ENCODE measurements at regions not wholly inside any gene's neighbourhood (a gene's known extent, or its start where the extent isn't known, plus 50 kb on each side); places are given as distances from the start of the nearest gene placed in this dataset.

DNA sequence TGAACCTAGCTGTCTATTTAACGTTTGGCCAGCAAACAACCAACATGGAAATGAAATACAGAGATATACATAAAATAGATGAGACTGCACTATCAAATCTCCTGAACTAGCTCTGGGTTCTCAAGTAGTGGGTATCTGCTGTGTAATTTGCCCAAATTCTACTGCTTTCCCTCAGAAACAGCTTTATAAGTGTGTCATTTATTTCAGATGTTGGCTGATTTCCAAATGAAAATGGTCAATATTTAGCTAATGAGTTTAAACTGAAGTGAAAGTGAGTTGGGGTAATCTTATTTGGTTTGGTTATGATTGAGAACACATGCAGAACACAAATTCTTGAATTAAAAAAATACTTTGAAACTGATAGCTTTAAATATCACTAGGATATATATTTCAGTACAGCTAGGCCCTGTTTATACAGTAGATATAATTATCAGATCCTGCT is 601.7 kb upstream of the CXADR start:
- no peak overlapping the region for H3K9ac ChIP-seq (ENCODE audit: low read depth, low read length, poor library complexity)
- no peaks in the 10 kb centered on the region for H3K4me1 ChIP-seq (ENCODE audit: control insufficient read depth in 2 of 2, insufficient read depth in 1 of 2, low read depth in 1 of 2, low read length in 2 of 2)
- no peaks in the 10 kb centered on the region for H3K36me3 ChIP-seq (replicated peaks in 1 of 2; ENCODE audit: control insufficient read depth in 2 of 2, insufficient read depth in 2 of 2, low read length in 2 of 2)
- H3K14ac ChIP-seq (ENCODE audit: low read length) = no peak overlapping the region
- H3K4me3 ChIP-seq (ENCODE audit: low read length in 2 of 2) = no peak overlapping the region
- no peak overlapping the region for H4K8ac ChIP-seq (ENCODE audit: low read depth, low read length)
- no peak overlapping the region for H3K27ac ChIP-seq (replicated peaks; ENCODE audit: low read length)
- WGBS, 2 donors (ENCODE audit: extremely low coverage in 2 of 2, insufficient read length in 2 of 2, insufficient replicate concordance in 1 of 2) = no CpG with 5 or more reads among the region's 1 CpG
- no peak overlapping the region for H4K91ac ChIP-seq (ENCODE audit: low read depth, low read length, poor library complexity)
- H2BK5ac ChIP-seq (ENCODE audit: low read length) = no peak overlapping the region
- no peaks in the 10 kb centered on the region for H3K9me3 ChIP-seq (replicated peaks in 1 of 2; ENCODE audit: control insufficient read depth in 2 of 2, insufficient read depth in 1 of 2, low read depth in 1 of 2, low read length in 2 of 2)
- no peaks in the 10 kb centered on the region for H3K79me1 ChIP-seq (ENCODE audit: low read depth, low read length)
- H3K18ac ChIP-seq (ENCODE audit: low read length) = no peak overlapping the region
- no peak overlapping the region for H3K4ac ChIP-seq (ENCODE audit: low read length)
- no peak overlapping the region for H3K23ac ChIP-seq (ENCODE audit: low read depth, low read length, poor library complexity)
- H2BK15ac ChIP-seq (ENCODE audit: low read length) = no peak overlapping the region
- H3K4me2 ChIP-seq (ENCODE audit: insufficient read depth, low read length, poor library complexity, severe bottlenecking) = no peak overlapping the region
- no peaks in the 10 kb centered on the region for H3K27me3 ChIP-seq (ENCODE audit: control insufficient read depth in 3 of 3, insufficient read depth in 3 of 3, low read depth in 1 of 3, low read length in 3 of 3)
- no peak overlapping the region for H2BK12ac ChIP-seq (ENCODE audit: low read length)
- no peak for DNase-seq (ENCODE audit: low spot score)
- no peak overlapping the region for H2BK120ac ChIP-seq (ENCODE audit: low read depth, low read length)
- H2AFZ ChIP-seq (ENCODE audit: low read length) = no peak overlapping the region
- no peak overlapping the region for H2AK5ac ChIP-seq (ENCODE audit: low read depth, low read length)

DNA sequence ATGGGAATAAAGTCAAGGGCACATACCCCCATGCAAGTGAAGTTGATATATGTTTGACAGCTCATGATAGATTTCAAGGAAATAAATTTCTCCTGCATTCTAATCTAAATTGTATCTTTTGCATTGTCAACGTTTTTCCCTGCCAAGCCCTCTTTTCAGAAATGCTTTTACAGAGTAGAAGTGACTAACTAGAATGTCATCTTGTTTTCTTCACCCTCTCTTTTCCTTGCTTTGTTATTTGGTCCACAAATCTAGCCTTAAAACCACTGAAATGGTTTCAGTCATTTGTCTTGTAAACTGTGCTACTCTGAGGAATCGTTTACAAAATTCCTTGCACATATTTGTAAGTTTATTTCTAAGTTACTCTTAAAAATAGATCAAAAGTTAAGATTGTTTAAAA is 600.8 kb upstream of the CXADR start:
- no peak overlapping the region for H4K8ac ChIP-seq (ENCODE audit: low read depth, low read length)
- no peak overlapping the region for H3K4ac ChIP-seq (ENCODE audit: low read length)
- H3K23ac ChIP-seq (ENCODE audit: low read depth, low read length, poor library complexity) = no peak overlapping the region
- H3K4me3 ChIP-seq (ENCODE audit: low read length in 2 of 2) = no peak overlapping the region
- H4K91ac ChIP-seq (ENCODE audit: low read depth, low read length, poor library complexity) = no peak overlapping the region
- H3K79me1 ChIP-seq (ENCODE audit: low read depth, low read length) = no peaks in the 10 kb centered on the region
- H3K18ac ChIP-seq (ENCODE audit: low read length) = no peak overlapping the region
- DNase-seq (ENCODE audit: low spot score) = no peak
- H3K4me2 ChIP-seq (ENCODE audit: insufficient read depth, low read length, poor library complexity, severe bottlenecking) = no peak overlapping the region
- no peak overlapping the region for H3K14ac ChIP-seq (ENCODE audit: low read length)
- H3K9ac ChIP-seq (ENCODE audit: low read depth, low read length, poor library complexity) = no peak overlapping the region
- no peak overlapping the region for H2AK5ac ChIP-seq (ENCODE audit: low read depth, low read length)
- no peak overlapping the region for H2BK15ac ChIP-seq (ENCODE audit: low read length)
- H2BK120ac ChIP-seq (ENCODE audit: low read depth, low read length) = no peak overlapping the region
- no peaks in the 10 kb centered on the region for H3K36me3 ChIP-seq (replicated peaks in 1 of 2; ENCODE audit: control insufficient read depth in 2 of 2, insufficient read depth in 2 of 2, low read length in 2 of 2)
- H2BK5ac ChIP-seq (ENCODE audit: low read length) = no peak overlapping the region
- H3K9me3 ChIP-seq (replicated peaks in 1 of 2; ENCODE audit: control insufficient read depth in 2 of 2, insufficient read depth in 1 of 2, low read depth in 1 of 2, low read length in 2 of 2) = no peaks in the 10 kb centered on the region
- H3K4me1 ChIP-seq (ENCODE audit: control insufficient read depth in 2 of 2, insufficient read depth in 1 of 2, low read depth in 1 of 2, low read length in 2 of 2) = no peaks in the 10 kb centered on the region
- no peaks in the 10 kb centered on the region for H3K27me3 ChIP-seq (ENCODE audit: control insufficient read depth in 3 of 3, insufficient read depth in 3 of 3, low read depth in 1 of 3, low read length in 3 of 3)
- WGBS, 2 donors (ENCODE audit: extremely low coverage in 2 of 2, insufficient read length in 2 of 2, insufficient replicate concordance in 1 of 2) = no CpG with 5 or more reads among the region's 2 CpGs
- no peak overlapping the region for H3K27ac ChIP-seq (replicated peaks; ENCODE audit: low read length)
- no peak overlapping the region for H2BK12ac ChIP-seq (ENCODE audit: low read length)
- H2AFZ ChIP-seq (ENCODE audit: low read length) = no peak overlapping the region

DNA sequence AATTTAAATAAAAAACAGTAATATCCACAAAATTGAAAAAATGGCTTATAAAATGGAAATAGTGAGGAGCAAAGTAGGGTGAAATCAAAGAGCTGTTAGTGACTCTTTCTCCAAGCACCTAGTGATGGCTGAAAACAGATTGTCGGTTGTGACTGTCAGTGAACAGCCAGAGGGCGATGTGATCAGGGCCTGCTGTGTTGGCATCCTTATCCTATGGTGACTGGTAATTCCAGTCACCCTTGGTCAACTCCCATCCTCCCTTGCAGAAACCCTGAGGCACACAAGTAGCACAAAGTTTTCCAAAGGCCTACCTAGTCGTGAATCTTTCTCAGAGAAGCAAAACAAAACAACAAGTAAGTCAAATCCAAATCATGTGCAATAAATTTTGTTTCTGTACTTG is 599.8 kb upstream of the CXADR start:
- no peak overlapping the region for H3K14ac ChIP-seq (ENCODE audit: low read length)
- no peak overlapping the region for H2AFZ ChIP-seq (ENCODE audit: low read length)
- H2BK15ac ChIP-seq (ENCODE audit: low read length) = no peak overlapping the region
- H2BK120ac ChIP-seq (ENCODE audit: low read depth, low read length) = no peak overlapping the region
- H3K23ac ChIP-seq (ENCODE audit: low read depth, low read length, poor library complexity) = no peak overlapping the region
- H3K79me1 ChIP-seq (ENCODE audit: low read depth, low read length) = no peaks in the 10 kb centered on the region
- no peak overlapping the region for H3K4me3 ChIP-seq (ENCODE audit: low read length in 2 of 2)
- H4K91ac ChIP-seq (ENCODE audit: low read depth, low read length, poor library complexity) = no peak overlapping the region
- DNase-seq (ENCODE audit: low spot score) = no peak
- no peak overlapping the region for H4K8ac ChIP-seq (ENCODE audit: low read depth, low read length)
- H3K27me3 ChIP-seq (ENCODE audit: control insufficient read depth in 3 of 3, insufficient read depth in 3 of 3, low read depth in 1 of 3, low read length in 3 of 3) = no peaks in the 10 kb centered on the region
- no peak overlapping the region for H3K4ac ChIP-seq (ENCODE audit: low read length)
- WGBS, 2 donors (ENCODE audit: extremely low coverage in 2 of 2, insufficient read length in 2 of 2, insufficient replicate concordance in 1 of 2) = no CpG with 5 or more reads among the region's 3 CpGs
- no peak overlapping the region for H2BK5ac ChIP-seq (ENCODE audit: low read length)
- H2AK5ac ChIP-seq (ENCODE audit: low read depth, low read length) = no peak overlapping the region
- no peak overlapping the region for H2BK12ac ChIP-seq (ENCODE audit: low read length)
- no peaks in the 10 kb centered on the region for H3K36me3 ChIP-seq (replicated peaks in 1 of 2; ENCODE audit: control insufficient read depth in 2 of 2, insufficient read depth in 2 of 2, low read length in 2 of 2)
- no peak overlapping the region for H3K9ac ChIP-seq (ENCODE audit: low read depth, low read length, poor library complexity)
- no peak overlapping the region for H3K18ac ChIP-seq (ENCODE audit: low read length)
- H3K4me1 ChIP-seq (ENCODE audit: control insufficient read depth in 2 of 2, insufficient read depth in 1 of 2, low read depth in 1 of 2, low read length in 2 of 2) = no peaks in the 10 kb centered on the region
- no peak overlapping the region for H3K27ac ChIP-seq (replicated peaks; ENCODE audit: low read length)
- no peak overlapping the region for H3K4me2 ChIP-seq (ENCODE audit: insufficient read depth, low read length, poor library complexity, severe bottlenecking)
- no peaks in the 10 kb centered on the region for H3K9me3 ChIP-seq (replicated peaks in 1 of 2; ENCODE audit: control insufficient read depth in 2 of 2, insufficient read depth in 1 of 2, low read depth in 1 of 2, low read length in 2 of 2)

DNA sequence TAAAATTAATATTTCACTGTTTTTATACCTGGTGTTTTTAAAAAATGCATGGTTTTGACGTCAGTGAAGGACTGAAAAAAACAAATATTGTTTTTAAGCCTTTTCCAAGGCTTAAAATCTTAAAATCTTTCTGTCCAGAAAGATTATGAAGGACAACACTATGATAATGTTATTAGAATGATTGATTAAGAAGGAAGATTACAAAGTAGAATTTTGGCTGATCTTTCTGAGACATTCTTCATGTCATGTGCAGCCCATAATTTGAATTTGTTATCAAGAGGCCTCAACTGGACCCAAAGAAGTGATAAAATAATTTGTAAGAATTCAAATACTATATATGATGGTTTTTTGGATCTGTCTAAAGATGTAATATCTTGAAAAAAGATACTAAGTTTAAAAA is 584.4 kb upstream of the CXADR start:
- no peak for DNase-seq (ENCODE audit: low spot score)
- WGBS, 2 donors (ENCODE audit: extremely low coverage in 2 of 2, insufficient read length in 2 of 2, insufficient replicate concordance in 1 of 2) = no CpG with 5 or more reads among the region's 1 CpG
- Histone ChIP-seq H3K14ac (ENCODE audit: low read length) (no peak overlapping the region), H3K36me3 (replicated peaks in 1 of 2; ENCODE audit: control insufficient read depth in 2 of 2, insufficient read depth in 2 of 2, low read length in 2 of 2) (no peaks in the 10 kb centered on the region), H3K9me3 (replicated peaks in 1 of 2; ENCODE audit: control insufficient read depth in 2 of 2, insufficient read depth in 1 of 2, low read depth in 1 of 2, low read length in 2 of 2) (no peaks in the 10 kb centered on the region), H2BK15ac (ENCODE audit: low read length) (no peak overlapping the region), H2BK12ac (ENCODE audit: low read length) (no peak overlapping the region), H3K18ac (ENCODE audit: low read length) (no peak overlapping the region), H3K4me2 (ENCODE audit: insufficient read depth, low read length, poor library complexity, severe bottlenecking) (no peak overlapping the region), H2BK5ac (ENCODE audit: low read length) (no peak overlapping the region), H3K4me3 (ENCODE audit: low read length in 2 of 2) (no peak overlapping the region), H4K8ac (ENCODE audit: low read depth, low read length) (no peak overlapping the region), H3K4me1 (ENCODE audit: control insufficient read depth in 2 of 2, insufficient read depth in 1 of 2, low read depth in 1 of 2, low read length in 2 of 2) (no peaks in the 10 kb centered on the region), H2AK5ac (ENCODE audit: low read depth, low read length) (no peak overlapping the region), H3K27me3 (ENCODE audit: control insufficient read depth in 3 of 3, insufficient read depth in 3 of 3, low read depth in 1 of 3, low read length in 3 of 3) (no peaks in the 10 kb centered on the region), H3K23ac (ENCODE audit: low read depth, low read length, poor library complexity) (no peak overlapping the region), H2BK120ac (ENCODE audit: low read depth, low read length) (no peak overlapping the region), H4K91ac (ENCODE audit: low read depth, low read length, poor library complexity) (no peak overlapping the region), H2AFZ (ENCODE audit: low read length) (no peak overlapping the region), H3K27ac (replicated peaks; ENCODE audit: low read length) (no peak overlapping the region), H3K4ac (ENCODE audit: low read length) (no peak overlapping the region), H3K79me1 (ENCODE audit: low read depth, low read length) (no peaks in the 10 kb centered on the region), H3K9ac (ENCODE audit: low read depth, low read length, poor library complexity) (no peak overlapping the region)

All from neuronal stem cell (in vitro differentiated cells).